ENCODE measurements at regions not wholly inside any gene's neighbourhood (a gene's known extent, or its start where the extent isn't known, plus 50 kb on each side); places are given as distances from the start of the nearest gene placed in this dataset.

GRCh38 chr5:51539232-51539631, 156.0 kb downstream of the ISL1 start:
- H3F3A ChIP-seq (replicated peaks; ENCODE audit: low read depth): no peaks in the 10 kb centered on the region
- no peaks in the 10 kb centered on the region for H3K27me3 Mint-ChIP-seq (ENCODE audit: insufficient read depth, low read depth, poor library complexity)
- no peaks in the 10 kb centered on the region for H3K79me2 ChIP-seq (replicated peaks; ENCODE audit: insufficient read depth)
- peaks cover under 1% of the 10 kb centered on the region; the same call in 2 of the 3 replicates for H3K4me1 Mint-ChIP-seq
- TF ChIP-seq ZNF331 (CRISPR knock-in tag; IDR thresholded peaks at IDR 0.05; ENCODE audit: low read depth) (no peak), REST (IDR thresholded peaks at IDR 0.05; ENCODE audit: unreplicated experiment) (no peak), ZNF114 (CRISPR knock-in tag; IDR thresholded peaks at IDR 0.05) (no peak), ZNF462 (CRISPR knock-in tag; IDR thresholded peaks at IDR 0.05) (no peak), POLR2AphosphoS5 (IDR thresholded peaks at IDR 0.05; ENCODE audit: low read depth) (no peak), JUNB (IDR thresholded peaks at IDR 0.05; ENCODE audit: unreplicated experiment) (no peak), EZH2phosphoT487 (IDR thresholded peaks at IDR 0.05; ENCODE audit: unreplicated experiment) (no peak), ETS1 (IDR thresholded peaks at IDR 0.05) (no peak), EZH2 (IDR thresholded peaks at IDR 0.05; ENCODE audit: low read depth, unreplicated experiment) (no peak), CTCF (conservative IDR thresholded peaks at IDR 0.05; ENCODE audit: low read depth in 2 of 2) (no peak), CREB1 (CRISPR knock-in tag; IDR thresholded peaks at IDR 0.05; ENCODE audit: low read depth) (no peak), NANOG (IDR thresholded peaks at IDR 0.05; ENCODE audit: borderline replicate concordance) (no peak), STAT1 (IDR thresholded peaks at IDR 0.05; ENCODE audit: unreplicated experiment) (no peak)
- peaks cover 5% of the 10 kb centered on the region; the same call in 1 of the 3 replicates for H3K36me3 Mint-ChIP-seq (ENCODE audit: low read depth)
- no peaks in the 10 kb centered on the region for H3K4me1 ChIP-seq (ENCODE audit: insufficient read depth)
- no peak overlapping the region for H2AFZ ChIP-seq
- no peak overlapping the region for H3K4me2 ChIP-seq
- no peaks in the 10 kb centered on the region for H3K36me3 ChIP-seq (ENCODE audit: insufficient read depth)
- no peak overlapping the region for H3K4me3 Mint-ChIP-seq
- no peaks in the 10 kb centered on the region for H3K27me3 ChIP-seq (ENCODE audit: insufficient read depth)
- DNase-seq (ENCODE audit: low spot score): no peak
- H3K4me3 ChIP-seq: no peak overlapping the region
- ATAC-seq: no peak
- no peak overlapping the region for H3K27ac ChIP-seq (ENCODE audit: low read depth)
- no peak overlapping the region for H3K27ac Mint-ChIP-seq
- peaks cover 16% of the 10 kb centered on the region for H3K9me3 Mint-ChIP-seq
- H3K9me2 ChIP-seq (ENCODE audit: insufficient read depth): no peaks in the 10 kb centered on the region
- no peaks in the 10 kb centered on the region for H4K20me1 ChIP-seq (replicated peaks; ENCODE audit: insufficient read depth)
